ENCODE measurements at regions not wholly inside any gene's neighbourhood (a gene's known extent, or its start where the extent isn't known, plus 50 kb on each side); places are given as distances from the start of the nearest gene placed in this dataset.

GRCh38 chr6:21377356-21377755, 216.2 kb upstream of the SOX4 start:
- TF ChIP-seq CTCF (IDR thresholded peaks at IDR 0.05; ENCODE audit: borderline replicate concordance, extremely low read depth, low read length, poor library complexity, severe bottlenecking) (no peak), EZH2 (IDR thresholded peaks at IDR 0.05; ENCODE audit: borderline replicate concordance, low read depth, low read length, severe bottlenecking) (no peak)

All from DND-41 (cell line).